Spleen (tissue), 11 donors: ENCODE measurements at regions not wholly inside any gene's neighbourhood (a gene's known extent, or its start where the extent isn't known, plus 50 kb on each side); places are given as distances from the start of the nearest gene placed in this dataset.
"Not testable (repeated sequence)": the region's sequence is repeated elsewhere in the genome, so short reads cannot be mapped to it uniquely, and the experiment has no call there.

Source experiments
- DNase-seq: peaks from one replicate; pipeline ENCODE4 v3.0.0-alpha.2; 2020
- H3K27ac ChIP-seq, 8 donors: fragments of 200-600 bp; sonication (generic) in 7 of 8; 1 replicate in 4 of 8; 2 replicates in 4 of 8; pipeline versions ENCODE4 v1.5.0 to v1.8.0; 2016 to 2021; ENCODE audit warnings: inconsistent platforms in 4 of 8, mild to moderate bottlenecking in 4 of 8, moderate library complexity in 1 of 8
- H3K27me3 ChIP-seq, 7 donors: fragments of 200-600 bp; sonication (generic) in 6 of 7; replicated peaks in 1 of 7; 1 replicate in 4 of 7; 2 replicates in 3 of 7; pipeline versions ENCODE4 v1.5.0 to v1.8.0; 2016 to 2021; ENCODE audit warnings: inconsistent platforms in 3 of 7, mild to moderate bottlenecking in 1 of 7
- H3K36me3 ChIP-seq, 6 donors: fragments of 200-600 bp; sonication (generic) in 5 of 6; 1 replicate in 4 of 6; 2 replicates in 2 of 6; pipeline versions ENCODE4 v1.5.0 to v1.8.0; 2016 to 2021; ENCODE audit warnings: inconsistent platforms in 2 of 6
- H3K4me1 ChIP-seq, 6 donors: fragments of 200-600 bp; sonication (generic) in 5 of 6; 1 replicate in 3 of 6; 2 replicates in 3 of 6; pipeline versions ENCODE4 v1.5.0 to v1.8.0; 2016 to 2021; ENCODE audit warnings: inconsistent platforms in 3 of 6
- H3K4me3 ChIP-seq, 8 donors: fragments of 200-600 bp; sonication (generic) in 7 of 8; 1 replicate in 4 of 8; 2 replicates in 4 of 8; pipeline versions ENCODE4 v1.5.0 to v1.8.0; 2016 to 2021; ENCODE audit warnings: inconsistent platforms in 4 of 8, mild to moderate bottlenecking in 4 of 8, moderate library complexity in 2 of 8
- H3K9me3 ChIP-seq, 8 donors: fragments of 200-600 bp; sonication (generic) in 7 of 8; 1 replicate in 4 of 8; 2 replicates in 4 of 8; pipeline versions ENCODE4 v1.5.0 to v1.8.0; 2016 to 2021; ENCODE audit warnings: inconsistent platforms in 4 of 8
- POLR2A ChIP-seq, 3 donors: fragments of 450-650 bp; IDR thresholded peaks; one replicate each; pipeline ENCODE4 v1.5.1; 2017; ENCODE audit warnings: antibody characterized with exemption in 3 of 3, mild to moderate bottlenecking in 1 of 3
- POLR2AphosphoS5 ChIP-seq, 3 donors: sonication (generic); formaldehyde crosslinking; IDR thresholded peaks; one replicate each; pipeline ENCODE4 v1.5.1; 2017; ENCODE audit warnings: antibody characterized with exemption in 3 of 3
- WGBS, 5 donors: extraction: QIAGEN DNeasy Blood & Tissue Kit in 3 of 5; methylation state at CpG; one replicate each; pipeline versions ENCODE4 v1.1.5 to v1.1.7; 2013 to 2018; 5-methylcytosine and 5-hydroxymethylcytosine counted together
- intact Hi-C: fragments of 100-400 bp; cut with DNase I; formaldehyde crosslinking; loops from one replicate; pipeline ENCODE4 v1.15.0; 2023; ENCODE audit warnings: low total_unique reads
- TF ChIP-seq, protein P1 (sequence below), 11 experiments: fragments of 200-600 bp in 7 of 11; fragments of 450-650 bp in 4 of 11; sonication (generic) in 4 of 11; IDR thresholded peaks in 8 of 11; conservative IDR thresholded peaks in 3 of 11; 1 replicate in 7 of 11; 2 replicates in 4 of 11; pipeline versions ENCODE4 v1.4.0 to v1.8.0; 2016 to 2021; ENCODE audit warnings: antibody characterized with exemption in 11 of 11, inconsistent platforms in 4 of 11, mild to moderate bottlenecking in 1 of 11
- donor health status: healthy with polysubstance abuse.
- donor health status: DM: no; HTN: no; CAD: no; lungs with moderate emphysema.
- donor health status: DM: no; HTN: no; CAD: no.
- donor health status: Bipolar disorder and iron deficiency.
- donor health status: healthy.
- donor health status: DM: no; HTN: no; CAD: no.
- donor health status: DM: yes; HTN: yes; CAD: no.

DNA sequence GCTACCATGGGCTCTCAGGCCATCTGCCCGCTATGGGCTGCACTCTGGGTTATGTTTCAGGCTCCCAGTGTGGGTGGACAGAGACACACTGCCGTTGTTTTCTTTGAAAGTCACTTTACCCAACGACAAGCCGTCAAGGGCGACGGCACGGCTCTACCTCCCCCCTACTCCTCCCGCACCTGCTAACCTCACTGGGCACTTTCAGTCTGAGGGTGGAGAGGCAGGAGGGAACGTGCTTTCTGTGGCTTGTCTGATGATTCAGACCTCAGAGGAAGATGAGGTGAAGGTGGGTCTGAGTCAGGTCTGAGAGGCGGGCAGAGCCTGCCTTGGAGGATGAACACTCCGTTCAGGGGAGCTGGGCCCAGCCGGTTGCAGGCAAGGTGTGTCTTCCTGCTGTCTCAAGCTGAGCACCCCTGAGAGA is 147.6 kb upstream of the HDAC4 start:
- TF ChIP-seq POLR2AphosphoS5 (IDR thresholded peaks at IDR 0.05) (no peak), POLR2A (IDR thresholded peaks at IDR 0.05) (no peak)
- TF ChIP-seq, protein P1, sequence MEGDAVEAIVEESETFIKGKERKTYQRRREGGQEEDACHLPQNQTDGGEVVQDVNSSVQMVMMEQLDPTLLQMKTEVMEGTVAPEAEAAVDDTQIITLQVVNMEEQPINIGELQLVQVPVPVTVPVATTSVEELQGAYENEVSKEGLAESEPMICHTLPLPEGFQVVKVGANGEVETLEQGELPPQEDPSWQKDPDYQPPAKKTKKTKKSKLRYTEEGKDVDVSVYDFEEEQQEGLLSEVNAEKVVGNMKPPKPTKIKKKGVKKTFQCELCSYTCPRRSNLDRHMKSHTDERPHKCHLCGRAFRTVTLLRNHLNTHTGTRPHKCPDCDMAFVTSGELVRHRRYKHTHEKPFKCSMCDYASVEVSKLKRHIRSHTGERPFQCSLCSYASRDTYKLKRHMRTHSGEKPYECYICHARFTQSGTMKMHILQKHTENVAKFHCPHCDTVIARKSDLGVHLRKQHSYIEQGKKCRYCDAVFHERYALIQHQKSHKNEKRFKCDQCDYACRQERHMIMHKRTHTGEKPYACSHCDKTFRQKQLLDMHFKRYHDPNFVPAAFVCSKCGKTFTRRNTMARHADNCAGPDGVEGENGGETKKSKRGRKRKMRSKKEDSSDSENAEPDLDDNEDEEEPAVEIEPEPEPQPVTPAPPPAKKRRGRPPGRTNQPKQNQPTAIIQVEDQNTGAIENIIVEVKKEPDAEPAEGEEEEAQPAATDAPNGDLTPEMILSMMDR (IDR thresholded peaks at IDR 0.05 in 8 of 11, conservative IDR thresholded peaks at IDR 0.05 in 3 of 11): no peak
- 61 to 82% (median 78%) methylated on average over 11 to 12 of the region's 12 CpGs for WGBS, 5 donors
- H3K27me3 ChIP-seq: peaks cover 0 to 40% (median 0%) of the 10 kb centered on the region in 7 donors
- H3K4me3 ChIP-seq: no peak overlapping the region
- intact Hi-C loops: no loop called here
- DNase-seq: peak; percentile 69
- no peaks in the 10 kb centered on the region for H3K36me3 ChIP-seq
- no peaks in the 10 kb centered on the region for H3K4me1 ChIP-seq
- no peak overlapping the region for H3K27ac ChIP-seq
- H3K9me3 ChIP-seq: no peaks in the 10 kb centered on the region

DNA sequence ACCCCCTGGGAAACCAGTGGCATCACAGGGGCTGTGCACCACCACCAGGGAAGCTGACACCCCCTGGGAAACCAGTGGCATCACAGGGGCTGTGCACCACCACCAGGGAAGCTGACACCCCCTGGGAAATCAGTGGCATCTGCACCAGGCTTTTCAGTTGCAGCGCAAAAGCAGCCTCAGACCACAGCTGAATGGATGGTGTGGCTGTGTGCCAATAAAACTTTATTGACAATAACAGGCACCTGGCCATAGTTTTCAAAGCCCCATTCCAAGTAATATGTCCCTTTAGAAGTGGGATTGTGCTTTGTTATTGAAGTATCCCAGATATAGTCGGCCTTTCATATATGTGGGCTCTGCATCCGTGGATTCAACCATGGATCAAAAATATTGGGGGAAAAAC is 146.3 kb upstream of the HDAC4 start:
- H3K9me3 ChIP-seq, H3K36me3 ChIP-seq, DNase-seq, H3K27ac ChIP-seq, H3K4me3 ChIP-seq, intact Hi-C loops, H3K4me1 ChIP-seq: not testable (repeated sequence)
- peaks cover 0 to 43% (median 0%) of the 10 kb centered on the region in 7 donors for H3K27me3 ChIP-seq
- 89 to 97% (median 94%) methylated on average over 3 of the region's 3 CpGs for WGBS, 5 donors

DNA sequence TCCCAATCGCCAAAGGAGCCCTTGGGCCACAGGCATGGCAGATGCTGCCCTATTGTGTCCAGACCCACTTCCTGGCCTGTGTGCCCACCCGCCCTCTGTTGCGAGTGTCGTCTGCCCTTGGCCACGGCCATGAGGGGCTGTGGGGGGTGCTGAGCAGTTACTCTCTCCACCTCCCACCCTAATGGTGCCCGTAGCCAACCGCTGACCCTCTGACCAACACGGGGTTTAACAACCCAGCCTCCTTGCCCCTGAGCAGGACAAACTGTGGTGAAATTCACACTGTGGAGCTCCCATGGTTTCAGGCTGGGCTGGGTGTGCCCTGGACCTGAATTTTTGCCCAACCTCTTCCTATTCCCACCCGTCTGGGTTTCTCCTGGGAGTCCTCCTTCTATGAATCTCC is 145.7 kb upstream of the HDAC4 start:
- H3K27ac ChIP-seq: no peak overlapping the region
- no peaks in the 10 kb centered on the region for H3K4me1 ChIP-seq
- 78 to 89% (median 84%) methylated on average over 6 to 9 of the region's 9 CpGs for WGBS, 5 donors
- H3K9me3 ChIP-seq: no peaks in the 10 kb centered on the region
- peaks cover 0 to 43% (median 0%) of the 10 kb centered on the region in 7 donors for H3K27me3 ChIP-seq
- TF ChIP-seq POLR2A (IDR thresholded peaks at IDR 0.05) (no peak), POLR2AphosphoS5 (IDR thresholded peaks at IDR 0.05) (no peak)
- TF ChIP-seq, protein P1 (IDR thresholded peaks at IDR 0.05 in 8 of 11, conservative IDR thresholded peaks at IDR 0.05 in 3 of 11): no peak
- intact Hi-C loops: no loop called here
- peak; percentile 31 for DNase-seq
- H3K36me3 ChIP-seq: no peaks in the 10 kb centered on the region
- H3K4me3 ChIP-seq: no peak overlapping the region

DNA sequence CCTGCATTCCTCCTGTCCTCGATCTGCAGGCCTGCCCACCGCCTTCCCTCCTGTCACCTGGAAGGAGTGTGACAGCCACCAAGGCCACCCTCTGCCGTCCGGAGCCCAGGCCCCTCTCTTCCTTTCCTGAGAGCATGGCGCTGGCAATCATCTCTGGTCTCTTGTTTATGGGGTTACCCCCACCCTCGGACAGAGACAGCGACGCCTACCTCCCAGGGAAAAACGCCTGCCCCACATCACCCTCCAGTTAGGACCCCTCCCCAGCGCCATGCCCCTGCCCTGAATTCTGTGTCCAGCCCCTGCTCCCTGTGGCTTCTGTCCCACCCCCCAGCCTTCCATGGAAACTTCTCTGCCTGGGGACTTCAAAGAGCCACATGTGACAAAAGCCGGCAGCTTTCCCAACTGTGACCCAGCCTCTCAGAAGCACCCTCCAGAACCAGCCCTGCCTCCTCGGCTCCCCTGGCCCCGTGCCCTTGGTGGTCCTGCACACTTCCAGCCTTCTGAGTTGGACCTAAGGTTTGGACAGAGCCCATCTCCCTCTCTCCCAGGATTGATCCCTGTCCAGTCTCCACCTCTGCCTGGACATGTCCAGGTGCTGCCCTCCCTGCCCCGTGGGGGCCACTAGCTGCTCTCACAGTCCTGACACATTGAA is 145.0 kb upstream of the HDAC4 start:
- DNase-seq: peak; percentile 58
- no peaks in the 10 kb centered on the region for H3K36me3 ChIP-seq
- no peaks in the 10 kb centered on the region for H3K4me1 ChIP-seq
- no peaks in the 10 kb centered on the region for H3K9me3 ChIP-seq
- 86 to 97% (median 91%) methylated on average over 13 to 14 of the region's 14 CpGs for WGBS, 5 donors
- no peak overlapping the region for H3K27ac ChIP-seq
- intact Hi-C loops: no loop called here
- no peak for TF ChIP-seq POLR2AphosphoS5 (IDR thresholded peaks at IDR 0.05)
- TF ChIP-seq, protein P1 (IDR thresholded peaks at IDR 0.05 in 8 of 11, conservative IDR thresholded peaks at IDR 0.05 in 3 of 11): no peak
- no peak for TF ChIP-seq POLR2A (IDR thresholded peaks at IDR 0.05)
- H3K27me3 ChIP-seq: peaks cover 0 to 43% (median 0%) of the 10 kb centered on the region in 7 donors
- H3K4me3 ChIP-seq: no peak overlapping the region
